Esophagus muscularis mucosa (tissue), 3 donors: ENCODE measurements at regions not wholly inside any gene's neighbourhood (a gene's known extent, or its start where the extent isn't known, plus 50 kb on each side); places are given as distances from the start of the nearest gene placed in this dataset.

Experiments used
- POLR2A ChIP-seq: fragments of 450-650 bp; IDR thresholded peaks from one replicate; pipeline ENCODE4 v1.6.1; 2017; ENCODE audit warnings: antibody characterized with exemption, moderate library complexity, mild to moderate bottlenecking, low read depth
- TF ChIP-seq, protein P1 (sequence below), 3 experiments: fragments of 200-600 bp in 2 of 3; fragments of 450-650 bp in 1 of 3; sonication (generic) in 2 of 3; IDR thresholded peaks; one replicate each; pipeline ENCODE4 v1.5.1; 2017 to 2019; ENCODE audit warnings: antibody characterized with exemption in 3 of 3, mild to moderate bottlenecking in 2 of 3, moderate library complexity in 1 of 3

DNA sequence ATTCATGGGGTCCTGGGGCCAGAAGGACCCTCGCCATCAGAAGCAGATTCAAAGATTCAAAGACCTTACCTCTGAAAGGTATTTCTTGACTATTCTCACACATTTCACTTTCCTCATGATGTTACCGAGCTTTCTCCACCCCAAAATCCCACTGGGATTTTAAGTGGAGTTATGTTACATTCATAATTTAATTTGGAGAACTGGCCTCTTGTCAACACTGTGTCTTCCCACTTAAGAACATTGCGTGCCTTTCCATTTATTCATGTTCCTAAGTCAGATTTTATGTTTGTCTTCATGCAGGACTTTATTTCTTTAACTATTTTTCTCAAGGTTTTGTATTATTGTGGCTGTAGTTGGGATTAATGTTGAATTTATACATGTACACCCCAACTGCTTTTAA, 123.5 kb upstream of the BMPER start:
- TF ChIP-seq, protein P1, sequence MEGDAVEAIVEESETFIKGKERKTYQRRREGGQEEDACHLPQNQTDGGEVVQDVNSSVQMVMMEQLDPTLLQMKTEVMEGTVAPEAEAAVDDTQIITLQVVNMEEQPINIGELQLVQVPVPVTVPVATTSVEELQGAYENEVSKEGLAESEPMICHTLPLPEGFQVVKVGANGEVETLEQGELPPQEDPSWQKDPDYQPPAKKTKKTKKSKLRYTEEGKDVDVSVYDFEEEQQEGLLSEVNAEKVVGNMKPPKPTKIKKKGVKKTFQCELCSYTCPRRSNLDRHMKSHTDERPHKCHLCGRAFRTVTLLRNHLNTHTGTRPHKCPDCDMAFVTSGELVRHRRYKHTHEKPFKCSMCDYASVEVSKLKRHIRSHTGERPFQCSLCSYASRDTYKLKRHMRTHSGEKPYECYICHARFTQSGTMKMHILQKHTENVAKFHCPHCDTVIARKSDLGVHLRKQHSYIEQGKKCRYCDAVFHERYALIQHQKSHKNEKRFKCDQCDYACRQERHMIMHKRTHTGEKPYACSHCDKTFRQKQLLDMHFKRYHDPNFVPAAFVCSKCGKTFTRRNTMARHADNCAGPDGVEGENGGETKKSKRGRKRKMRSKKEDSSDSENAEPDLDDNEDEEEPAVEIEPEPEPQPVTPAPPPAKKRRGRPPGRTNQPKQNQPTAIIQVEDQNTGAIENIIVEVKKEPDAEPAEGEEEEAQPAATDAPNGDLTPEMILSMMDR (IDR thresholded peaks at IDR 0.05) = no peak
- TF ChIP-seq POLR2A = no peak
